ENCODE measurements at regions not wholly inside any gene's neighbourhood (a gene's known extent, or its start where the extent isn't known, plus 50 kb on each side); places are given as distances from the start of the nearest gene placed in this dataset.

DNA sequence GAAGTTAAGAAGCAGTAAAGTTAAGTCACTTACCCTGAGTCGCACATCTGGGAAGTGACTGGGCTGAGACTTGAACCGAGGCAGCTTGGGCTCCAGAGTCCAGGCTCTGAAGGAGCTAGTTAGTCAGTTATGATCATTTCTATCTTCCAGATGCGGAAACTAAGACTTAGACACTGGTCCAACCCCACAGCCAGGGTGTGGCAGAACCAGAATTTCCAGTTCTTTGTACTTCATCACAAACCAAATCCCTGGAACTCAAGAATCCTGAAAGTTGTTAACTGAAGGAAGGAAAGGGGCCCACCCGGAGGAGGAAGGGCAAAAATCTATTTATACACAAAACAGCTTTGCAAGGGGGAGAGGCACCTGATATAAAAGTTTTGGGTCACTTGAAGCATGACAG is 389.9 kb downstream of the SHQ1 start:
- Histone ChIP-seq H3K9me3 (replicated peaks in 1 of 2; ENCODE audit: control insufficient read depth in 2 of 2, insufficient read depth in 1 of 2, low read depth in 1 of 2, low read length in 2 of 2) (no peaks in the 10 kb centered on the region), H3K27ac (replicated peaks; ENCODE audit: low read length) (no peak overlapping the region), H2BK12ac (ENCODE audit: low read length) (no peak overlapping the region), H3K4me2 (ENCODE audit: insufficient read depth, low read length, poor library complexity, severe bottlenecking) (no peak overlapping the region), H3K4me3 (ENCODE audit: low read length in 2 of 2) (no peak overlapping the region), H3K14ac (ENCODE audit: low read length) (no peak overlapping the region), H3K4me1 (ENCODE audit: control insufficient read depth in 2 of 2, insufficient read depth in 1 of 2, low read depth in 1 of 2, low read length in 2 of 2) (peaks cover 0 to 8% of the 10 kb centered on the region in 2 donors), H3K27me3 (ENCODE audit: control insufficient read depth in 3 of 3, insufficient read depth in 3 of 3, low read depth in 1 of 3, low read length in 3 of 3) (peaks cover 0 to 52% (median 0%) of the 10 kb centered on the region in 3 experiments), H3K18ac (ENCODE audit: low read length) (no peak overlapping the region), H3K36me3 (replicated peaks in 1 of 2; ENCODE audit: control insufficient read depth in 2 of 2, insufficient read depth in 2 of 2, low read length in 2 of 2) (no peaks in the 10 kb centered on the region), H2AFZ (ENCODE audit: low read length) (no peak overlapping the region), H3K79me1 (ENCODE audit: low read depth, low read length) (no peaks in the 10 kb centered on the region), H3K23ac (ENCODE audit: low read depth, low read length, poor library complexity) (no peak overlapping the region), H2AK5ac (ENCODE audit: low read depth, low read length) (no peak overlapping the region), H2BK5ac (ENCODE audit: low read length) (no peak overlapping the region), H4K8ac (ENCODE audit: low read depth, low read length) (no peak overlapping the region), H3K9ac (ENCODE audit: low read depth, low read length, poor library complexity) (no peak overlapping the region), H2BK120ac (ENCODE audit: low read depth, low read length) (no peak overlapping the region), H4K91ac (ENCODE audit: low read depth, low read length, poor library complexity) (no peak overlapping the region), H2BK15ac (ENCODE audit: low read length) (no peak overlapping the region), H3K4ac (ENCODE audit: low read length) (no peak overlapping the region)
- no CpG with 5 or more reads among the region's 4 CpGs for WGBS, 2 donors (ENCODE audit: extremely low coverage in 2 of 2, insufficient read length in 2 of 2, insufficient replicate concordance in 1 of 2)
- no peak for DNase-seq (ENCODE audit: low spot score)

DNA sequence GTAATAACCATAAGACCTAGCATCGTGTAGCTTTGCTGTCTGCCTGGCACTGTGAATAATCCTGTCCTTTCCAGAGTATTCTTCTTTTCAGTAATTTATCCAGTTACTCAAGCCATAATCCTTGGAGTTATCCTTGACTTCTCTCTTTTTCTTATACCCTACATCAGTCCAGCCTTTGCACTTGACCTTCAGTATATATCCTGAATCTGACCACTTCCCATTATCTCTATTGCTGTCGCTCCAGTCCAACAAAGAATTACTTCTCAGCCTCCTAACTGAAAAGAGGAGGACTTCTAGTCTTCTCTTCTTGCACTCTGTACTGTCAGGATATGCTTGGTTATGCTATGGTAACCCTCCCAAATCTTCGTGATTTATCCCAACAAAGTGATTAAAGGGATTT is 393.8 kb downstream of the SHQ1 start:
- peaks cover 0 to 6% of the 10 kb centered on the region in 2 donors for H3K4me1 ChIP-seq (ENCODE audit: control insufficient read depth in 2 of 2, insufficient read depth in 1 of 2, low read depth in 1 of 2, low read length in 2 of 2)
- no CpG with 5 or more reads among the region's 3 CpGs for WGBS, 2 donors (ENCODE audit: extremely low coverage in 2 of 2, insufficient read length in 2 of 2, insufficient replicate concordance in 1 of 2)
- H3K4ac ChIP-seq (ENCODE audit: low read length) = no peak overlapping the region
- no peak overlapping the region for H2BK12ac ChIP-seq (ENCODE audit: low read length)
- H3K36me3 ChIP-seq (replicated peaks in 1 of 2; ENCODE audit: control insufficient read depth in 2 of 2, insufficient read depth in 2 of 2, low read length in 2 of 2) = no peaks in the 10 kb centered on the region
- H4K91ac ChIP-seq (ENCODE audit: low read depth, low read length, poor library complexity) = no peak overlapping the region
- no peak overlapping the region for H2BK5ac ChIP-seq (ENCODE audit: low read length)
- H3K4me3 ChIP-seq (ENCODE audit: low read length in 2 of 2) = no peak overlapping the region
- H2BK15ac ChIP-seq (ENCODE audit: low read length) = no peak overlapping the region
- no peak overlapping the region for H3K27ac ChIP-seq (replicated peaks; ENCODE audit: low read length)
- no peak overlapping the region for H3K18ac ChIP-seq (ENCODE audit: low read length)
- H2BK120ac ChIP-seq (ENCODE audit: low read depth, low read length) = no peak overlapping the region
- no peak overlapping the region for H3K9ac ChIP-seq (ENCODE audit: low read depth, low read length, poor library complexity)
- no peak overlapping the region for H4K8ac ChIP-seq (ENCODE audit: low read depth, low read length)
- no peaks in the 10 kb centered on the region for H3K9me3 ChIP-seq (replicated peaks in 1 of 2; ENCODE audit: control insufficient read depth in 2 of 2, insufficient read depth in 1 of 2, low read depth in 1 of 2, low read length in 2 of 2)
- H3K14ac ChIP-seq (ENCODE audit: low read length) = no peak overlapping the region
- no peak overlapping the region for H3K4me2 ChIP-seq (ENCODE audit: insufficient read depth, low read length, poor library complexity, severe bottlenecking)
- H2AFZ ChIP-seq (ENCODE audit: low read length) = no peak overlapping the region
- H3K27me3 ChIP-seq (ENCODE audit: control insufficient read depth in 3 of 3, insufficient read depth in 3 of 3, low read depth in 1 of 3, low read length in 3 of 3) = peaks cover 0 to 71% (median 0%) of the 10 kb centered on the region in 3 experiments
- H2AK5ac ChIP-seq (ENCODE audit: low read depth, low read length) = no peak overlapping the region
- DNase-seq (ENCODE audit: low spot score) = no peak
- H3K23ac ChIP-seq (ENCODE audit: low read depth, low read length, poor library complexity) = no peak overlapping the region
- no peaks in the 10 kb centered on the region for H3K79me1 ChIP-seq (ENCODE audit: low read depth, low read length)

DNA sequence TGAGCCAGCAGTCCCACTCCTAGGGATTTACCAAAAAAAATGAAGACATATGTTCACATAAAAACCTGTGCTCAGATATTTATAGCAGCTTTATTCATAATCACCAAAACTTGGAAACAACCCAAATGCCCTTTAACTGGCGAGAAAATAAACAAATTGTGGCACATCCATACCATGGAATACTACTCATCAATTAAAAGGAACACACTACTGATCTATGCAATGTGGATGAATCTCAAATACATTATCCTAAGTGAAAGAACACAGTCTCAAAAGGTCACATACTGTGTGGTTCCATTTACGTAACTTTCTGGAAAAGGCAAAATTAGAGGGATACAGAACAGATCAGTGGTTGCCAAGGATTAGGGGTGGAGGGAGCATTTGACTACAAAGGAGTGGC is 394.5 kb downstream of the SHQ1 start:
- DNase-seq (ENCODE audit: low spot score) = no peak
- H2BK12ac ChIP-seq (ENCODE audit: low read length) = no peak overlapping the region
- H4K91ac ChIP-seq (ENCODE audit: low read depth, low read length, poor library complexity) = no peak overlapping the region
- H3K9me3 ChIP-seq (replicated peaks in 1 of 2; ENCODE audit: control insufficient read depth in 2 of 2, insufficient read depth in 1 of 2, low read depth in 1 of 2, low read length in 2 of 2) = no peaks in the 10 kb centered on the region
- H3K36me3 ChIP-seq (replicated peaks in 1 of 2; ENCODE audit: control insufficient read depth in 2 of 2, insufficient read depth in 2 of 2, low read length in 2 of 2) = no peaks in the 10 kb centered on the region
- no peak overlapping the region for H3K4me2 ChIP-seq (ENCODE audit: insufficient read depth, low read length, poor library complexity, severe bottlenecking)
- no peak overlapping the region for H3K27ac ChIP-seq (replicated peaks; ENCODE audit: low read length)
- H3K79me1 ChIP-seq (ENCODE audit: low read depth, low read length) = no peaks in the 10 kb centered on the region
- no peak overlapping the region for H3K9ac ChIP-seq (ENCODE audit: low read depth, low read length, poor library complexity)
- H3K27me3 ChIP-seq (ENCODE audit: control insufficient read depth in 3 of 3, insufficient read depth in 3 of 3, low read depth in 1 of 3, low read length in 3 of 3) = peaks cover 0 to 68% (median 0%) of the 10 kb centered on the region in 3 experiments
- no peaks in the 10 kb centered on the region for H3K4me1 ChIP-seq (ENCODE audit: control insufficient read depth in 2 of 2, insufficient read depth in 1 of 2, low read depth in 1 of 2, low read length in 2 of 2)
- no peak overlapping the region for H3K14ac ChIP-seq (ENCODE audit: low read length)
- no peak overlapping the region for H3K18ac ChIP-seq (ENCODE audit: low read length)
- no peak overlapping the region for H2BK120ac ChIP-seq (ENCODE audit: low read depth, low read length)
- no peak overlapping the region for H2BK5ac ChIP-seq (ENCODE audit: low read length)
- no peak overlapping the region for H4K8ac ChIP-seq (ENCODE audit: low read depth, low read length)
- no peak overlapping the region for H3K4ac ChIP-seq (ENCODE audit: low read length)
- WGBS, 2 donors (ENCODE audit: extremely low coverage in 2 of 2, insufficient read length in 2 of 2, insufficient replicate concordance in 1 of 2) = no CpG with 5 or more reads among the region's 2 CpGs
- H2BK15ac ChIP-seq (ENCODE audit: low read length) = no peak overlapping the region
- H3K23ac ChIP-seq (ENCODE audit: low read depth, low read length, poor library complexity) = no peak overlapping the region
- H2AK5ac ChIP-seq (ENCODE audit: low read depth, low read length) = no peak overlapping the region
- no peak overlapping the region for H3K4me3 ChIP-seq (ENCODE audit: low read length in 2 of 2)
- no peak overlapping the region for H2AFZ ChIP-seq (ENCODE audit: low read length)

DNA sequence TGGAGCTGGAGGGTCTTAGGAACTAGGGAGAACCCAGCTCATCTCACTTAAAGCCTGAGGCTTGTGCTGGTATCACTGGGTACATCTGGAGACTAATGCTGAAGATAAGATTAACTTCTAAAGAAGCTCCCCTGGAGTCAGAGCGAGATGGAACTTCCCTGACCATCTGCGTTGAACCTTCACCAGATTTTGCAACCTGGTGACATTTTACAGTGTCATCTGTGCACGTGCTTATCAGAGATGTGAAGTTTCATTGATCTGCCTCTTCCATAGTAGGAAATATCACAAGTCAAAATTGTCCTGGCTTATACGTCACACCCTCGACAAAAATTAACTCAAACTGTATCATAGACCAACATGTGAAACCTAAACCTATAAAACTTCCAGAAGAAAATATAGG is 395.5 kb downstream of the SHQ1 start:
- H2BK12ac ChIP-seq (ENCODE audit: low read length) = no peak overlapping the region
- no peak overlapping the region for H3K4me2 ChIP-seq (ENCODE audit: insufficient read depth, low read length, poor library complexity, severe bottlenecking)
- H3K4me3 ChIP-seq (ENCODE audit: low read length in 2 of 2) = no peak overlapping the region
- H3K4ac ChIP-seq (ENCODE audit: low read length) = no peak overlapping the region
- peaks cover 2% of the 10 kb centered on the region in 2 donors for H3K9me3 ChIP-seq (replicated peaks in 1 of 2; ENCODE audit: control insufficient read depth in 2 of 2, insufficient read depth in 1 of 2, low read depth in 1 of 2, low read length in 2 of 2)
- no peak overlapping the region for H3K23ac ChIP-seq (ENCODE audit: low read depth, low read length, poor library complexity)
- H3K79me1 ChIP-seq (ENCODE audit: low read depth, low read length) = no peaks in the 10 kb centered on the region
- no peak for DNase-seq (ENCODE audit: low spot score)
- peaks cover 0 to 3% of the 10 kb centered on the region in 2 donors for H3K4me1 ChIP-seq (ENCODE audit: control insufficient read depth in 2 of 2, insufficient read depth in 1 of 2, low read depth in 1 of 2, low read length in 2 of 2)
- H2BK15ac ChIP-seq (ENCODE audit: low read length) = no peak overlapping the region
- no peak overlapping the region for H2BK5ac ChIP-seq (ENCODE audit: low read length)
- no peak overlapping the region for H3K18ac ChIP-seq (ENCODE audit: low read length)
- H2BK120ac ChIP-seq (ENCODE audit: low read depth, low read length) = no peak overlapping the region
- H4K8ac ChIP-seq (ENCODE audit: low read depth, low read length) = no peak overlapping the region
- no peak overlapping the region for H2AK5ac ChIP-seq (ENCODE audit: low read depth, low read length)
- H3K27ac ChIP-seq (replicated peaks; ENCODE audit: low read length) = no peak overlapping the region
- H3K36me3 ChIP-seq (replicated peaks in 1 of 2; ENCODE audit: control insufficient read depth in 2 of 2, insufficient read depth in 2 of 2, low read length in 2 of 2) = no peaks in the 10 kb centered on the region
- no peak overlapping the region for H3K9ac ChIP-seq (ENCODE audit: low read depth, low read length, poor library complexity)
- H3K27me3 ChIP-seq (ENCODE audit: control insufficient read depth in 3 of 3, insufficient read depth in 3 of 3, low read depth in 1 of 3, low read length in 3 of 3) = peaks cover 0 to 78% (median 5%) of the 10 kb centered on the region in 3 experiments
- H2AFZ ChIP-seq (ENCODE audit: low read length) = no peak overlapping the region
- no peak overlapping the region for H4K91ac ChIP-seq (ENCODE audit: low read depth, low read length, poor library complexity)
- no CpG with 5 or more reads among the region's 5 CpGs for WGBS, 2 donors (ENCODE audit: extremely low coverage in 2 of 2, insufficient read length in 2 of 2, insufficient replicate concordance in 1 of 2)
- H3K14ac ChIP-seq (ENCODE audit: low read length) = no peak overlapping the region

All from neuronal stem cell (in vitro differentiated cells).